Liver (tissue), 3 donors: ENCODE measurements at regions not wholly inside any gene's neighbourhood (a gene's known extent, or its start where the extent isn't known, plus 50 kb on each side); places are given as distances from the start of the nearest gene placed in this dataset.

Experiments
- FOXA1 ChIP-seq: IDR thresholded peaks from 2 replicates; pipeline ENCODE4 v1.6.1; 2016; ENCODE audit warnings: antibody characterized with exemption
- GABPA ChIP-seq, 2 donors: IDR thresholded peaks in 1 of 2; conservative IDR thresholded peaks in 1 of 2; 2 replicates each; pipeline ENCODE4 v1.6.1; 2016; ENCODE audit warnings: antibody characterized with exemption in 2 of 2, mild to moderate bottlenecking in 1 of 2, moderate library complexity in 1 of 2
- JUND ChIP-seq, 2 donors: IDR thresholded peaks; 2 replicates each; pipeline ENCODE4 v1.6.1; 2016; ENCODE audit warnings: antibody characterized with exemption in 2 of 2
- RAD21 ChIP-seq, 2 donors: IDR thresholded peaks; 2 replicates each; pipeline ENCODE4 v1.6.1; 2016; ENCODE audit warnings: antibody characterized with exemption in 2 of 2, mild to moderate bottlenecking in 2 of 2
- SP1 ChIP-seq: IDR thresholded peaks from 2 replicates; pipeline ENCODE4 v1.6.1; 2018; ENCODE audit warnings: antibody characterized with exemption, mild to moderate bottlenecking
- TAF1 ChIP-seq: conservative IDR thresholded peaks from 2 replicates; pipeline ENCODE4 v1.6.1; 2016; ENCODE audit warnings: antibody characterized with exemption, mild to moderate bottlenecking
- YY1 ChIP-seq: IDR thresholded peaks from 2 replicates; pipeline ENCODE4 v1.6.1; 2016; ENCODE audit warnings: antibody characterized with exemption, mild to moderate bottlenecking
- TF ChIP-seq, protein P1 (sequence below): fragments of 150-350 bp; IDR thresholded peaks from 2 replicates; pipeline ENCODE4 v1.5.1; 2017; ENCODE audit warnings: improper control_type of control experiment, low read depth, low read length; ENCODE audit not compliant: missing input control
- TF ChIP-seq, protein P2 (sequence below): IDR thresholded peaks from 2 replicates; pipeline ENCODE4 v1.6.1; 2016; ENCODE audit warnings: antibody characterized with exemption
- TF ChIP-seq, protein P3 (sequence below): IDR thresholded peaks from 2 replicates; pipeline ENCODE4 v1.6.1; 2016; ENCODE audit warnings: antibody characterized with exemption, mild to moderate bottlenecking
- donor health status: healthy.
- donor health status: healthy.

DNA sequence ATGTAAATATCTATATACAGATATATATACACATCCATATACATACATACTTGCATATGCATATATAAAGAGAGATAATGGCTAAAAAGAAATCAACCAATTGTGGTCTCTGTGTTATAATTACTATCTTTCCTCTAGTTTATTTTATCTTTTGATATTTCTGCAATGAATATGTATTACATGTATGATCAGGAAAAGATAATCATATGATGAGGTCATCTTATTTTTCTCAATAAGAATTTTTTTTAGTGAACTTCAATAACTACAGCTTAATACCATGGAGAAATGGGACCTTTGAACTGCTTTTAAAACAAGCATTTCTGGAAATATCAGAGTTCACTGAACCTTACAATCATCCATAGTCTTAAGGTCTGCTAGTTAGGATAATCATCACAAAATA, 158.0 kb downstream of the HNRNPD start:
- TF ChIP-seq, protein P1, sequence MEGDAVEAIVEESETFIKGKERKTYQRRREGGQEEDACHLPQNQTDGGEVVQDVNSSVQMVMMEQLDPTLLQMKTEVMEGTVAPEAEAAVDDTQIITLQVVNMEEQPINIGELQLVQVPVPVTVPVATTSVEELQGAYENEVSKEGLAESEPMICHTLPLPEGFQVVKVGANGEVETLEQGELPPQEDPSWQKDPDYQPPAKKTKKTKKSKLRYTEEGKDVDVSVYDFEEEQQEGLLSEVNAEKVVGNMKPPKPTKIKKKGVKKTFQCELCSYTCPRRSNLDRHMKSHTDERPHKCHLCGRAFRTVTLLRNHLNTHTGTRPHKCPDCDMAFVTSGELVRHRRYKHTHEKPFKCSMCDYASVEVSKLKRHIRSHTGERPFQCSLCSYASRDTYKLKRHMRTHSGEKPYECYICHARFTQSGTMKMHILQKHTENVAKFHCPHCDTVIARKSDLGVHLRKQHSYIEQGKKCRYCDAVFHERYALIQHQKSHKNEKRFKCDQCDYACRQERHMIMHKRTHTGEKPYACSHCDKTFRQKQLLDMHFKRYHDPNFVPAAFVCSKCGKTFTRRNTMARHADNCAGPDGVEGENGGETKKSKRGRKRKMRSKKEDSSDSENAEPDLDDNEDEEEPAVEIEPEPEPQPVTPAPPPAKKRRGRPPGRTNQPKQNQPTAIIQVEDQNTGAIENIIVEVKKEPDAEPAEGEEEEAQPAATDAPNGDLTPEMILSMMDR, result no peak
- no peak for TF ChIP-seq YY1
- TF ChIP-seq SP1, result no peak
- TF ChIP-seq JUND (IDR thresholded peaks at IDR 0.05), result no peak
- TF ChIP-seq, protein P2, sequence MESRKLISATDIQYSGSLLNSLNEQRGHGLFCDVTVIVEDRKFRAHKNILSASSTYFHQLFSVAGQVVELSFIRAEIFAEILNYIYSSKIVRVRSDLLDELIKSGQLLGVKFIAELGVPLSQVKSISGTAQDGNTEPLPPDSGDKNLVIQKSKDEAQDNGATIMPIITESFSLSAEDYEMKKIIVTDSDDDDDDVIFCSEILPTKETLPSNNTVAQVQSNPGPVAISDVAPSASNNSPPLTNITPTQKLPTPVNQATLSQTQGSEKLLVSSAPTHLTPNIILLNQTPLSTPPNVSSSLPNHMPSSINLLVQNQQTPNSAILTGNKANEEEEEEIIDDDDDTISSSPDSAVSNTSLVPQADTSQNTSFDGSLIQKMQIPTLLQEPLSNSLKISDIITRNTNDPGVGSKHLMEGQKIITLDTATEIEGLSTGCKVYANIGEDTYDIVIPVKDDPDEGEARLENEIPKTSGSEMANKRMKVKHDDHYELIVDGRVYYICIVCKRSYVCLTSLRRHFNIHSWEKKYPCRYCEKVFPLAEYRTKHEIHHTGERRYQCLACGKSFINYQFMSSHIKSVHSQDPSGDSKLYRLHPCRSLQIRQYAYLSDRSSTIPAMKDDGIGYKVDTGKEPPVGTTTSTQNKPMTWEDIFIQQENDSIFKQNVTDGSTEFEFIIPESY, result no peak
- no peak for TF ChIP-seq RAD21 (IDR thresholded peaks at IDR 0.05)
- no peak for TF ChIP-seq GABPA (IDR thresholded peaks at IDR 0.05 in 1 of 2, conservative IDR thresholded peaks at IDR 0.05 in 1 of 2)
- no peak for TF ChIP-seq TAF1
- TF ChIP-seq, protein P3, sequence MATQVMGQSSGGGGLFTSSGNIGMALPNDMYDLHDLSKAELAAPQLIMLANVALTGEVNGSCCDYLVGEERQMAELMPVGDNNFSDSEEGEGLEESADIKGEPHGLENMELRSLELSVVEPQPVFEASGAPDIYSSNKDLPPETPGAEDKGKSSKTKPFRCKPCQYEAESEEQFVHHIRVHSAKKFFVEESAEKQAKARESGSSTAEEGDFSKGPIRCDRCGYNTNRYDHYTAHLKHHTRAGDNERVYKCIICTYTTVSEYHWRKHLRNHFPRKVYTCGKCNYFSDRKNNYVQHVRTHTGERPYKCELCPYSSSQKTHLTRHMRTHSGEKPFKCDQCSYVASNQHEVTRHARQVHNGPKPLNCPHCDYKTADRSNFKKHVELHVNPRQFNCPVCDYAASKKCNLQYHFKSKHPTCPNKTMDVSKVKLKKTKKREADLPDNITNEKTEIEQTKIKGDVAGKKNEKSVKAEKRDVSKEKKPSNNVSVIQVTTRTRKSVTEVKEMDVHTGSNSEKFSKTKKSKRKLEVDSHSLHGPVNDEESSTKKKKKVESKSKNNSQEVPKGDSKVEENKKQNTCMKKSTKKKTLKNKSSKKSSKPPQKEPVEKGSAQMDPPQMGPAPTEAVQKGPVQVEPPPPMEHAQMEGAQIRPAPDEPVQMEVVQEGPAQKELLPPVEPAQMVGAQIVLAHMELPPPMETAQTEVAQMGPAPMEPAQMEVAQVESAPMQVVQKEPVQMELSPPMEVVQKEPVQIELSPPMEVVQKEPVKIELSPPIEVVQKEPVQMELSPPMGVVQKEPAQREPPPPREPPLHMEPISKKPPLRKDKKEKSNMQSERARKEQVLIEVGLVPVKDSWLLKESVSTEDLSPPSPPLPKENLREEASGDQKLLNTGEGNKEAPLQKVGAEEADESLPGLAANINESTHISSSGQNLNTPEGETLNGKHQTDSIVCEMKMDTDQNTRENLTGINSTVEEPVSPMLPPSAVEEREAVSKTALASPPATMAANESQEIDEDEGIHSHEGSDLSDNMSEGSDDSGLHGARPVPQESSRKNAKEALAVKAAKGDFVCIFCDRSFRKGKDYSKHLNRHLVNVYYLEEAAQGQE, result no peak
- TF ChIP-seq FOXA1, result no peak
